HepG2 (cell line): ENCODE measurements at regions not wholly inside any gene's neighbourhood (a gene's known extent, or its start where the extent isn't known, plus 50 kb on each side); places are given as distances from the start of the nearest gene placed in this dataset.

ENCODE experiments used
- ATAC-seq: fragments of 200-7000 bp; cut with Tn5 transposase; 3 replicates; pipeline ENCODE4 v1.9.1; 2020; ENCODE audit warnings: mild to moderate bottlenecking, moderate library complexity
- BruUV-seq: library from RNA; stranded (reverse); fragments of 400-500 nt; replicated peaks from 2 replicates; lab custom pipeline; 2021; lab: Mats Ljungman, UMichigan
- CTCF ChIA-PET: fragments of 300-600 bp; formaldehyde crosslinking; extraction: SDS; loops from one replicate; lab custom pipeline; 2021; ENCODE audit warnings: low total read pairs, inconsistent platforms, low intra/inter-chr PET ratio; lab: Yijun Ruan, JAX
- POLR2A ChIA-PET: fragments of 350-600 bp; sonication (Branson Sonifier 250); formaldehyde crosslinking; loops from one replicate; lab custom pipeline; 2020; ENCODE audit warnings: antibody characterized with exemption, inconsistent platforms; lab: Yijun Ruan, JAX
- DNase-seq: peaks from one replicate; pipeline ENCODE4 v3.0.0-alpha.2; 2015; ENCODE audit warnings: low spot score
- FAIRE-seq: peaks from 3 replicates; lab custom pipeline; 2011; peaks lifted over from hg19 to GRCh38; lab: Jason Lieb, UNC
- H2AFZ ChIP-seq: one replicate; pipeline ENCODE4 v1.6.1; 2011; ENCODE audit warnings: low read length, inconsistent platforms
- H3K27ac ChIP-seq: fragments of 300-600 bp; 3 replicates; pipeline ENCODE4 v1.8.0; 2011; ENCODE audit warnings: mixed run types, mild to moderate bottlenecking, mixed read lengths, low read length, inconsistent platforms; ENCODE audit not compliant: insufficient read depth; ENCODE audit errors: extremely low read length
- H3K27me3 ChIP-seq, 2 experiments: fragments of 200-600 bp in 1 of 2; 2 replicates in 1 of 2; 3 replicates in 1 of 2; pipeline versions ENCODE4 v1.6.0 to v1.8.0; 2011; ENCODE audit warnings: low read length in 2 of 2, mild to moderate bottlenecking in 2 of 2, moderate library complexity in 2 of 2, inconsistent platforms in 1 of 2; ENCODE audit not compliant: insufficient read depth in 2 of 2, control insufficient read depth in 1 of 2
- H3K36me3 ChIP-seq, 2 experiments: fragments of 200-600 bp in 1 of 2; replicated peaks in 1 of 2; 2 replicates in 1 of 2; 3 replicates in 1 of 2; pipeline versions ENCODE4 v1.5.1 to v1.8.0; 2011; ENCODE audit warnings: low read length in 2 of 2, inconsistent platforms in 1 of 2; ENCODE audit not compliant: insufficient read depth in 2 of 2, control insufficient read depth in 1 of 2
- H3K4me1 ChIP-seq: 2 replicates; pipeline ENCODE4 v1.5.1; 2012; ENCODE audit warnings: low read length, inconsistent platforms; ENCODE audit not compliant: insufficient read depth
- H3K4me2 ChIP-seq: 2 replicates; pipeline ENCODE4 v1.6.0; 2011; ENCODE audit warnings: low read depth, low read length, inconsistent platforms
- H3K4me3 ChIP-seq, 3 experiments: fragments of 200-600 bp in 1 of 3; sonication (generic), shearing (Covaris generic) in 1 of 3; replicated peaks in 1 of 3; 2 replicates each; pipeline ENCODE4 v1.5.1; 2011 to 2016; ENCODE audit warnings: low read length in 3 of 3, inconsistent platforms in 2 of 3, low read depth in 2 of 3, mild to moderate bottlenecking in 2 of 3, control low read depth in 1 of 3, mixed read lengths in 1 of 3; ENCODE audit not compliant: insufficient read depth in 1 of 3
- H3K79me2 ChIP-seq: one replicate; pipeline ENCODE4 v1.6.1; 2011; ENCODE audit warnings: low read length, inconsistent platforms; ENCODE audit not compliant: insufficient read depth
- H3K9ac ChIP-seq: 2 replicates; pipeline ENCODE4 v1.6.0; 2011; ENCODE audit warnings: mild to moderate bottlenecking, low read depth, low read length, inconsistent platforms; ENCODE audit not compliant: insufficient read depth
- H3K9me3 ChIP-seq: 2 replicates; pipeline ENCODE4 v1.5.1; 2012; ENCODE audit warnings: mild to moderate bottlenecking, low read length
- H4K20me1 ChIP-seq: 2 replicates; pipeline ENCODE4 v1.6.0; 2011; ENCODE audit warnings: inconsistent platforms, mild to moderate bottlenecking, low read length, moderate library complexity; ENCODE audit not compliant: insufficient read depth
- ARID5B ChIP-seq: IDR thresholded peaks from 2 replicates; pipeline ENCODE4 v1.4.0; 2020; ENCODE audit warnings: mild to moderate bottlenecking, missing genetic modification reagents
- ELF4 ChIP-seq: sonication (generic); formaldehyde crosslinking; IDR thresholded peaks from 2 replicates; pipeline ENCODE4 v1.5.0; 2020; ENCODE audit warnings: missing genetic modification reagents, mild to moderate bottlenecking, moderate library complexity, borderline replicate concordance
- FOXA3 ChIP-seq: IDR thresholded peaks from 2 replicates; pipeline ENCODE4 v1.6.1; 2016; ENCODE audit warnings: missing genetic modification reagents, missing compliant biosample characterization
- GABPA ChIP-seq, 2 experiments: IDR thresholded peaks; 2 replicates each; pipeline ENCODE4 v1.6.1; 2011 to 2016; ENCODE audit warnings: low read depth in 2 of 2, low read length in 1 of 2, missing biosample characterization in 1 of 2, missing genetic modification characterization in 1 of 2
- HNRNPH1 ChIP-seq: fragments of 200-400 bp; formaldehyde crosslinking; optimal IDR thresholded peaks from 2 replicates; pipeline ENCODE3; 2017; ENCODE audit warnings: mild to moderate bottlenecking, low read depth, low read length
- HNRNPK ChIP-seq: fragments of 200-400 bp; formaldehyde crosslinking; IDR thresholded peaks from 2 replicates; pipeline ENCODE4 v1.6.1; 2018; ENCODE audit warnings: low read length, low read depth, moderate library complexity, mild to moderate bottlenecking; ENCODE audit not compliant: poor library complexity, severe bottlenecking
- MATR3 ChIP-seq: sonication (generic); formaldehyde crosslinking; IDR thresholded peaks from 2 replicates; pipeline ENCODE4 v1.4.0; 2020; ENCODE audit warnings: missing genetic modification reagents
- MLLT10 ChIP-seq: sonication (generic); formaldehyde crosslinking; IDR thresholded peaks from 2 replicates; pipeline ENCODE4 v1.4.0; 2020; ENCODE audit warnings: missing genetic modification reagents
- SMARCC2 ChIP-seq: fragments of 450-650 bp; IDR thresholded peaks from 2 replicates; pipeline ENCODE4 v1.6.1; 2017; ENCODE audit warnings: antibody characterized with exemption, mild to moderate bottlenecking
- TEAD3 ChIP-seq: optimal IDR thresholded peaks from 2 replicates; pipeline ENCODE3; 2016; ENCODE audit warnings: borderline replicate concordance
- ZBTB26 ChIP-seq: IDR thresholded peaks from 2 replicates; pipeline ENCODE4 v1.6.1; 2016; ENCODE audit warnings: missing compliant biosample characterization, missing genetic modification reagents, borderline replicate concordance
- ZMYM4 ChIP-seq: sonication (generic); formaldehyde crosslinking; IDR thresholded peaks from 2 replicates; pipeline ENCODE4 v1.8.1; 2023; ENCODE audit warnings: mild to moderate bottlenecking, missing genetic modification reagents
- WGBS: methylation state at CpG from one replicate; pipeline ENCODE4 v1.1.6; 2017; ENCODE audit warnings: low lambda C conversion rate; 5-methylcytosine and 5-hydroxymethylcytosine counted together
- in situ Hi-C: cut with HindIII; loops from 2 replicates; pipeline ENCODE4 v1.10.0; 2017; ENCODE audit warnings: low pct_unique_long_range_greater_than_20kb; ENCODE audit not compliant: extremely low pct_ligation_motif_present
- intact Hi-C: fragments of 100-400 bp; cut with micrococcal nuclease; formaldehyde crosslinking; loops from one replicate; pipeline ENCODE4 v1.10.0; 2022; ENCODE audit not compliant: unreplicated experiment
- TF ChIP-seq, protein P1 (sequence below): sonication (generic); formaldehyde crosslinking; IDR thresholded peaks from 2 replicates; pipeline ENCODE4 v1.4.0; 2020; ENCODE audit warnings: missing genetic modification reagents, borderline replicate concordance
- TF ChIP-seq, protein P2 (sequence below): sonication (generic); formaldehyde crosslinking; IDR thresholded peaks from 2 replicates; pipeline ENCODE4 v1.8.0; 2022; ENCODE audit warnings: mild to moderate bottlenecking, missing genetic modification reagents; ENCODE audit not compliant: insufficient replicate concordance

- peak overlapping the region; percentile 64 for H3K4me2 ChIP-seq
- FAIRE-seq (no peak), ATAC-seq (peak; percentile 90), DNase-seq (peak; percentile 23)
- H2AFZ ChIP-seq: peak overlapping the region; percentile 44
- ChIA-PET POLR2A (no interaction called here), CTCF (no interaction called here)
- no peak overlapping the region for H3K27ac ChIP-seq
- no peaks in the 10 kb centered on the region for H3K79me2 ChIP-seq
- no peaks in the 10 kb centered on the region for H3K36me3 ChIP-seq
- in situ Hi-C loops (no loop called here), intact Hi-C loops (no loop called here)
- H3K4me3 ChIP-seq: peak overlapping the region in 1 of 3 experiments; percentile 39; a peak in 1 of 6 replicates
- H3K27me3 ChIP-seq: no peaks in the 10 kb centered on the region
- no peaks in the 10 kb centered on the region for H4K20me1 ChIP-seq
- H3K9ac ChIP-seq: no peak overlapping the region
- no peaks in the 10 kb centered on the region for H3K4me1 ChIP-seq
- H3K9me3 ChIP-seq: no peaks in the 10 kb centered on the region
- BruUV-seq: no TSS peak
- 16% methylated on average over 5 of the region's 5 CpGs for WGBS
- TF ChIP-seq ARID5B (CRISPR knock-in tag) (0 out of 2 replicates have a peak, but pooled peaks have one; percentile 19), MATR3 (CRISPR knock-in tag) (no peak), MLLT10 (CRISPR knock-in tag) (no peak), SMARCC2 (no peak), HNRNPK (no peak), ELF4 (CRISPR knock-in tag) (no peak), GABPA (IDR thresholded peaks at IDR 0.05; ENCODE audit: low read depth, low read length) (no peak), GABPA (CRISPR knock-in tag; IDR thresholded peaks at IDR 0.05; ENCODE audit: low read depth) (peak; percentile 49; the same call in 1 of the 2 replicates), FOXA3 (peak; percentile 50), ZMYM4 (0 out of 2 replicates have a peak, but pooled peaks have one; percentile 26), TEAD3 (CRISPR knock-in tag) (peak; percentile 15), HNRNPH1 (no peak), ZBTB26 (CRISPR knock-in tag) (no peak)
- TF ChIP-seq, protein P1, sequence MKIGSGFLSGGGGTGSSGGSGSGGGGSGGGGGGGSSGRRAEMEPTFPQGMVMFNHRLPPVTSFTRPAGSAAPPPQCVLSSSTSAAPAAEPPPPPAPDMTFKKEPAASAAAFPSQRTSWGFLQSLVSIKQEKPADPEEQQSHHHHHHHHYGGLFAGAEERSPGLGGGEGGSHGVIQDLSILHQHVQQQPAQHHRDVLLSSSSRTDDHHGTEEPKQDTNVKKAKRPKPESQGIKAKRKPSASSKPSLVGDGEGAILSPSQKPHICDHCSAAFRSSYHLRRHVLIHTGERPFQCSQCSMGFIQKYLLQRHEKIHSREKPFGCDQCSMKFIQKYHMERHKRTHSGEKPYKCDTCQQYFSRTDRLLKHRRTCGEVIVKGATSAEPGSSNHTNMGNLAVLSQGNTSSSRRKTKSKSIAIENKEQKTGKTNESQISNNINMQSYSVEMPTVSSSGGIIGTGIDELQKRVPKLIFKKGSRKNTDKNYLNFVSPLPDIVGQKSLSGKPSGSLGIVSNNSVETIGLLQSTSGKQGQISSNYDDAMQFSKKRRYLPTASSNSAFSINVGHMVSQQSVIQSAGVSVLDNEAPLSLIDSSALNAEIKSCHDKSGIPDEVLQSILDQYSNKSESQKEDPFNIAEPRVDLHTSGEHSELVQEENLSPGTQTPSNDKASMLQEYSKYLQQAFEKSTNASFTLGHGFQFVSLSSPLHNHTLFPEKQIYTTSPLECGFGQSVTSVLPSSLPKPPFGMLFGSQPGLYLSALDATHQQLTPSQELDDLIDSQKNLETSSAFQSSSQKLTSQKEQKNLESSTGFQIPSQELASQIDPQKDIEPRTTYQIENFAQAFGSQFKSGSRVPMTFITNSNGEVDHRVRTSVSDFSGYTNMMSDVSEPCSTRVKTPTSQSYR (CRISPR knock-in tag): no peak
- TF ChIP-seq, protein P2, sequence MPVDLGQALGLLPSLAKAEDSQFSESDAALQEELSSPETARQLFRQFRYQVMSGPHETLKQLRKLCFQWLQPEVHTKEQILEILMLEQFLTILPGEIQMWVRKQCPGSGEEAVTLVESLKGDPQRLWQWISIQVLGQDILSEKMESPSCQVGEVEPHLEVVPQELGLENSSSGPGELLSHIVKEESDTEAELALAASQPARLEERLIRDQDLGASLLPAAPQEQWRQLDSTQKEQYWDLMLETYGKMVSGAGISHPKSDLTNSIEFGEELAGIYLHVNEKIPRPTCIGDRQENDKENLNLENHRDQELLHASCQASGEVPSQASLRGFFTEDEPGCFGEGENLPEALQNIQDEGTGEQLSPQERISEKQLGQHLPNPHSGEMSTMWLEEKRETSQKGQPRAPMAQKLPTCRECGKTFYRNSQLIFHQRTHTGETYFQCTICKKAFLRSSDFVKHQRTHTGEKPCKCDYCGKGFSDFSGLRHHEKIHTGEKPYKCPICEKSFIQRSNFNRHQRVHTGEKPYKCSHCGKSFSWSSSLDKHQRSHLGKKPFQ (CRISPR knock-in tag): no peak
These were observed 338.9 kb upstream of the MBL2 start for GRCh38 chr10:53111529-53111928.
